Heart left ventricle (tissue), 13 donors: ENCODE measurements at regions not wholly inside any gene's neighbourhood (a gene's known extent, or its start where the extent isn't known, plus 50 kb on each side); places are given as distances from the start of the nearest gene placed in this dataset.

Experiments
- CTCF ChIP-seq, 12 donors: fragments of 200-600 bp; sonication (generic) in 4 of 12; IDR thresholded peaks; one replicate each; pipeline versions ENCODE4 v1.5.0 to v1.8.0; 2018 to 2022; ENCODE audit warnings: antibody characterized with exemption in 12 of 12, mild to moderate bottlenecking in 5 of 12
- POLR2A ChIP-seq, 2 donors: fragments of 450-650 bp; IDR thresholded peaks; one replicate each; pipeline ENCODE4 v1.6.1; 2017; ENCODE audit warnings: antibody characterized with exemption in 2 of 2, mild to moderate bottlenecking in 2 of 2, moderate library complexity in 2 of 2
- donor health status: ischemic (EF 13 %, LVEDD 7.1; RV severe dilation, severe dysfunction).
- donor health status: DM: no; HTN: yes; CAD: no.
- donor health status: DM: no; HTN: no; CAD: no.
- donor health status: ischemic (EF 25% LVEDD 6.9; RV normal size, moderate dysfunction).
- donor health status: ischemic (EF 25% LVEDD 5.7; RV mildly dilated, moderate dysfunction).
- donor health status: ischemic (EF 35%, LVEDD 5.7; RV mildly dilated, moderate dysfunction).
- donor health status: nonischemic (EF 11% LVEDD 7.7; RV severe dilation, severe dysfunction).
- donor health status: DM: yes; HTN: yes; CAD: no.
- donor health status: PGD.
- donor health status: ischemic (EF 29% LVEDD 5.4; RV normal size, mild dysfunction).
- donor health status: nonischemic (EF 23%, LVEDD 6.1; RV moderate dilation, normal function).

GRCh38 chr4:127236889-127237288, 395.9 kb upstream of the INTU start:
- TF ChIP-seq POLR2A (IDR thresholded peaks at IDR 0.05) (no peak), CTCF (IDR thresholded peaks at IDR 0.05) (no peak)
